Left ventricle myocardium inferior (tissue), 1 donor: ENCODE measurements at regions not wholly inside any gene's neighbourhood (a gene's known extent, or its start where the extent isn't known, plus 50 kb on each side); places are given as distances from the start of the nearest gene placed in this dataset.

Experiments used
- DNase-seq: peaks from one replicate; pipeline ENCODE4 v3.0.0-alpha.2; 2020
- H3K27ac ChIP-seq: fragments of 200-600 bp; replicated peaks from 2 replicates; pipeline ENCODE4 v1.8.0; 2021
- H3K27me3 ChIP-seq: fragments of 200-600 bp; 2 replicates; pipeline ENCODE4 v1.8.0; 2021; ENCODE audit warnings: low read depth
- H3K36me3 ChIP-seq: fragments of 200-600 bp; 2 replicates; pipeline ENCODE4 v1.8.0; 2021
- H3K4me1 ChIP-seq: fragments of 200-600 bp; 2 replicates; pipeline ENCODE4 v1.8.0; 2021
- H3K4me3 ChIP-seq: fragments of 200-600 bp; 2 replicates; pipeline ENCODE4 v1.8.0; 2021; ENCODE audit warnings: mild to moderate bottlenecking, moderate library complexity
- H3K9me3 ChIP-seq: fragments of 200-600 bp; replicated peaks from 2 replicates; pipeline ENCODE4 v1.8.0; 2021
- CTCF ChIP-seq: fragments of 200-600 bp; IDR thresholded peaks from 2 replicates; pipeline ENCODE4 v1.8.0; 2021; ENCODE audit warnings: antibody characterized with exemption, mild to moderate bottlenecking, borderline replicate concordance
- intact Hi-C: fragments of 100-400 bp; cut with micrococcal nuclease; formaldehyde crosslinking; loops from one replicate; pipeline ENCODE4 v1.11.0; 2022
- donor health status: DM: no; HTN: yes; CAD: no; lungs with severe emphysema.

- H3K36me3 ChIP-seq = no peaks in the 10 kb centered on the region
- no peaks in the 10 kb centered on the region for H3K27me3 ChIP-seq
- no peak overlapping the region for H3K27ac ChIP-seq
- intact Hi-C loops = no loop called here
- no peaks in the 10 kb centered on the region for H3K4me1 ChIP-seq
- TF ChIP-seq CTCF = no peak
- no peaks in the 10 kb centered on the region for H3K9me3 ChIP-seq
- no peak for DNase-seq
- H3K4me3 ChIP-seq = no peak overlapping the region
These were observed 615.8 kb upstream of the AGTR1 start for GRCh38 chr3:148081926-148082325.

- Histone ChIP-seq H3K4me1 (no peaks in the 10 kb centered on the region), H3K4me3 (no peak overlapping the region), H3K36me3 (no peaks in the 10 kb centered on the region), H3K27ac (no peak overlapping the region), H3K9me3 (no peaks in the 10 kb centered on the region), H3K27me3 (no peaks in the 10 kb centered on the region)
- DNase-seq = no peak
- intact Hi-C loops = no loop called here
- no peak for TF ChIP-seq CTCF
These were observed 615.0 kb upstream of the AGTR1 start for GRCh38 chr3:148082506-148083280.

- DNase-seq = no peak
- no peaks in the 10 kb centered on the region for H3K36me3 ChIP-seq
- intact Hi-C loops = no loop called here
- TF ChIP-seq CTCF = no peak
- no peak overlapping the region for H3K27ac ChIP-seq
- H3K27me3 ChIP-seq = no peaks in the 10 kb centered on the region
- H3K4me1 ChIP-seq = no peaks in the 10 kb centered on the region
- no peak overlapping the region for H3K4me3 ChIP-seq
- no peaks in the 10 kb centered on the region for H3K9me3 ChIP-seq
These were observed 614.0 kb upstream of the AGTR1 start for GRCh38 chr3:148083526-148084182.

- Histone ChIP-seq H3K9me3 (no peaks in the 10 kb centered on the region), H3K36me3 (no peaks in the 10 kb centered on the region), H3K27me3 (no peaks in the 10 kb centered on the region), H3K4me1 (no peaks in the 10 kb centered on the region), H3K4me3 (no peak overlapping the region), H3K27ac (no peak overlapping the region)
- no peak for DNase-seq
- intact Hi-C loops = no loop called here
- no peak for TF ChIP-seq CTCF
These were observed 612.8 kb upstream of the AGTR1 start for GRCh38 chr3:148084931-148085330.

- no peak for TF ChIP-seq CTCF
- no peaks in the 10 kb centered on the region for H3K4me1 ChIP-seq
- no peaks in the 10 kb centered on the region for H3K36me3 ChIP-seq
- H3K27ac ChIP-seq = no peak overlapping the region
- intact Hi-C loops = no loop called here
- no peaks in the 10 kb centered on the region for H3K27me3 ChIP-seq
- DNase-seq = no peak
- no peaks in the 10 kb centered on the region for H3K9me3 ChIP-seq
- no peak overlapping the region for H3K4me3 ChIP-seq
These were observed 609.9 kb upstream of the AGTR1 start for GRCh38 chr3:148087601-148088371.
